ENCODE measurements at regions not wholly inside any gene's neighbourhood (a gene's known extent, or its start where the extent isn't known, plus 50 kb on each side); places are given as distances from the start of the nearest gene placed in this dataset.

DNA sequence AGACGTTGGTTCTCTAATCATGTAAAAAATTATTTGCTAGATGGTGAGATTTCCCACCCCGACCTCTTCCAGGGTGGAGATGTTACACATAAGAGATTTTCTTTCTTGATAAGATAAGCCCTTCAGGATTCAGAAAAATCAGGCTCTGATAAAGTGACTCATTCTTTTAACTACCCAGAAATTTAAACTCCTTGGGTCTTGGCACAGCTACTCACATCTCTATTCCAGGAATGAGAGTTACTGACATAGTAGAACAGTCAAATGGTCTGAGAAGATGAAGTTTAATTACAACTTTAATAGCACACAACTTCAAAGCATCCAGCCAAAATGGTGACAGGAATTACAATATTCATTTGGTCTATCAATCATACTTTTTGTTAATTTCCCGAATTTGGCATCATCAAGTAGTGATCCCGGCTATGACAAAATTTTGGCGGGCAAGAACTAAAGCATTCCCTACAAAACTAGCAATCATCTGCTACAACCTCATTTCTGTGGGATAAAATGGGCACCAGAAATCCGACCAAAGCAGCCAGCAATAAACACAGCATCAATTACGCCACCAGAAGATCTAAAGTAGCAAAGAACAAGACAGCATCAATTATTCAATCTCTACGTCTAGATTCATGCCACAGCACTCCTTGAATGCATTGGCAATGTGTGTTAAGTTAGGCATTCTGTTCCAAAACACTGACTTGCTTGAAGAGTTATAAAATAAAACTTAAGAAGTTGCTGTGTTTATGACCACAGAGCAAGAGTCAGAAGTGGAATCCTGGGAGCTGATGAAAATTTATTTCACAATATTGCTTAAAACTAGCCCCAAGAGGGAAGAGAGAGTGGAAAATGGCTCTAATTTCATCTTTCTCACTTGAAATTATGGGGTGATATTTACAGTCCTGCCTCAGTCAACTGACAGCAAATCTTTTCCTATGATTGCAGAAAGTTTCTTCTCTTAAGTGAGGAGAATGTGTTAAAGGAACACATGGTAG, 565.7 kb upstream of the ANKRD30A start:
- H3K27me3 Mint-ChIP-seq (ENCODE audit: low read depth) = no peaks in the 10 kb centered on the region
- no peak overlapping the region for H3K4me3 Mint-ChIP-seq (ENCODE audit: unreplicated experiment)
- no peak for TF ChIP-seq CTCF (IDR thresholded peaks at IDR 0.05)
- H3K27ac Mint-ChIP-seq (ENCODE audit: unreplicated experiment) = no peak overlapping the region
- no peak for DNase-seq (ENCODE audit: low spot score)
- no peaks in the 10 kb centered on the region for H3K9me3 Mint-ChIP-seq (ENCODE audit: low read depth)
- no peaks in the 10 kb centered on the region for H3K36me3 Mint-ChIP-seq (ENCODE audit: low read depth)
- peaks cover 37% of the 10 kb centered on the region for H3K4me1 Mint-ChIP-seq (ENCODE audit: low read depth)

DNA sequence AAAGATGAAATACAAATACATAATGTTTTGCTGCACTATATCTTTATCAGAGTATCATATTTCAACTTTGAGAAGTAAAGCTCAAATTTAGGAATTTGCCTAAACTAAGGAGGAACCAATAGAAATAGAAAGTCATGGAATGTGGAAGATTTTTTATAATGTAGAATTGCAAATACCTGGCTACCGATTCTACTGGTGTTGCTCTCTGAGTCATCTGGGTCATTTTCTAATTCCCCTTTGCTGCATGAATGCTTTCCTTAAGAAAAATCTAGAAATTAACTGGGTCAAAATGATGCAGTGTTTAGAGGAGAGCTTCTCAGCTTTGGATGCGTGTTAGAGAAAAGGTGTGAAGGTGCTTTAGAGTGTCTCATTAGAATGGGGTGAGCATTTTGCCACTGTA, 568.9 kb upstream of the ANKRD30A start:
- Mint-ChIP-seq H3K4me1 (ENCODE audit: low read depth) (peaks cover 28% of the 10 kb centered on the region), H3K36me3 (ENCODE audit: low read depth) (no peaks in the 10 kb centered on the region), H3K9me3 (ENCODE audit: low read depth) (peaks cover 3% of the 10 kb centered on the region), H3K27me3 (ENCODE audit: low read depth) (no peaks in the 10 kb centered on the region), H3K27ac (ENCODE audit: unreplicated experiment) (no peak overlapping the region), H3K4me3 (ENCODE audit: unreplicated experiment) (no peak overlapping the region)
- DNase-seq (ENCODE audit: low spot score) = no peak
- no peak for TF ChIP-seq CTCF (IDR thresholded peaks at IDR 0.05)

DNA sequence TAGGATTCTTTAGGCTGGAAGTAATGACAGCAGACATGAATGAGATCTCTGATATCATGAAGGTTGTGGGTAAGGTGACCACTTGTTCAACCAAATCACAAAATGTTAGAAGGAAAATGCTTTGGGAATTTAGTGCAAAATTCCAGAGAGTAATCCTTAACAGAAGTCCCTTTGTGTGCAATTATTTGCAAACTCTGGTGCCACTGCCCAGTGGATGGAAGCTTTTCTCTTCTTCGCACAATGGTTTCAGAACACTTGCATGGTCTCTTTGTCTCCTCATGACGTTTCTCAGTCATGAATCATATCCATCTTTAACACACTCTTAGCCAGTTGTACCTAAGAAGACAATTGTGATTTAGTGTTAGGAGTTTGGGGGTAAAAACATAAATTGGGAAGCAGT, 570.4 kb upstream of the ANKRD30A start:
- Mint-ChIP-seq H3K27me3 (ENCODE audit: low read depth) (no peaks in the 10 kb centered on the region), H3K4me3 (ENCODE audit: unreplicated experiment) (no peak overlapping the region)

GRCh38 chr10:36547965-36548364, 577.4 kb upstream of the ANKRD30A start:
- H3K4me3 Mint-ChIP-seq (ENCODE audit: unreplicated experiment) = no peak overlapping the region
- DNase-seq (ENCODE audit: low spot score) = no peak
- no peaks in the 10 kb centered on the region for H3K27me3 Mint-ChIP-seq (ENCODE audit: low read depth)

More for the DNA sequence above, 570.4 kb upstream of the ANKRD30A start:
- H3K4me1 Mint-ChIP-seq (ENCODE audit: low read depth) = peaks cover 25% of the 10 kb centered on the region
- H3K36me3 Mint-ChIP-seq (ENCODE audit: low read depth) = no peaks in the 10 kb centered on the region
- no peak for TF ChIP-seq CTCF (IDR thresholded peaks at IDR 0.05)
- peaks cover 3% of the 10 kb centered on the region for H3K9me3 Mint-ChIP-seq (ENCODE audit: low read depth)
- H3K27ac Mint-ChIP-seq (ENCODE audit: unreplicated experiment) = no peak overlapping the region
- DNase-seq (ENCODE audit: low spot score) = no peak

GRCh38 chr10:36542493-36542892, 582.9 kb upstream of the ANKRD30A start:
- peaks cover 15% of the 10 kb centered on the region for H3K4me1 Mint-ChIP-seq (ENCODE audit: low read depth)
- no peaks in the 10 kb centered on the region for H3K27me3 Mint-ChIP-seq (ENCODE audit: low read depth)
- no peak for TF ChIP-seq CTCF (IDR thresholded peaks at IDR 0.05)
- no peak overlapping the region for H3K4me3 Mint-ChIP-seq (ENCODE audit: unreplicated experiment)
- no peak for DNase-seq (ENCODE audit: low spot score)
- no peaks in the 10 kb centered on the region for H3K36me3 Mint-ChIP-seq (ENCODE audit: low read depth)
- no peak overlapping the region for H3K27ac Mint-ChIP-seq (ENCODE audit: unreplicated experiment)
- H3K9me3 Mint-ChIP-seq (ENCODE audit: low read depth) = peaks cover 3% of the 10 kb centered on the region

More at GRCh38 chr10:36547965-36548364, 577.4 kb upstream of the ANKRD30A start:
- Mint-ChIP-seq H3K4me1 (ENCODE audit: low read depth) (no peaks in the 10 kb centered on the region), H3K27ac (ENCODE audit: unreplicated experiment) (no peak overlapping the region), H3K36me3 (ENCODE audit: low read depth) (no peaks in the 10 kb centered on the region), H3K9me3 (ENCODE audit: low read depth) (peaks cover 3% of the 10 kb centered on the region)
- TF ChIP-seq CTCF (IDR thresholded peaks at IDR 0.05) = no peak

All from chondrocyte (in vitro differentiated cells).